ENCODE measurements at regions not wholly inside any gene's neighbourhood (a gene's known extent, or its start where the extent isn't known, plus 50 kb on each side); places are given as distances from the start of the nearest gene placed in this dataset.

DNA sequence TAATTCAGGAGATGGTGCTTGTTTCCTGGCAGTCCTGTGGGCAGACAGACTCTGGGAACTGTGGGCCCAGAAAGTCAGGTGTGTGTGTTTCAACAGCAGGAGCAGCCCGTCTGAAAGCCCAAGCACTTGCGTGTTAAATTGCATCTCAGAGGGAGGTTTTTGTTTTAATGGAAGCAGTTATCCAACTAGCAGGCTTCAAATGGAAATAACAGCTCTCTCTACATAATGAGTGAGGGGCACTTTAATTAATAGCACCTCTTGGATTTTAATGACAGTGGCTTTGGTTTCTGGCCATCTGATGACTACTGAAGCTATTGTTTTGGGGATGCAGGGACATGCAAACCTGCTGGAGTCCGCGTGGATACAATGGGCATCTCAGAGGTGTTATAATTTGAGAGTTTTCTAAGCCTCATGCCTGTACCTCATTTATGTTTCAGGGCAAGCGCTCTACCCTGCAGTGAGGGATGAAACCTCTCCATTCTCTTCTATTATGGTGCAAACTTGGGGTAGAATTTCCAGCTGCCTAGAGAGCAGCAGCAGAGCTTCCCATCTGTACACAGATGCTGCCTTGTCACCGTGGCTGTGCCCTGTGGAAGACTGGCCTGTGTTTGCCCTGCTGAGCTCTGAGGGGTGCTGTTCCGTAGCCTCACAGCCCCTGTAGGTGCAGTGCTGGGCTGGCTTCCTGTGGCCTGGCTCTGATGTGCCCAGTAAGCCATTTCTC lies 206.6 kb upstream of the GPR26 start:
- no peak for TF ChIP-seq POLR2A (IDR thresholded peaks at IDR 0.05)
- TF ChIP-seq, protein P1, sequence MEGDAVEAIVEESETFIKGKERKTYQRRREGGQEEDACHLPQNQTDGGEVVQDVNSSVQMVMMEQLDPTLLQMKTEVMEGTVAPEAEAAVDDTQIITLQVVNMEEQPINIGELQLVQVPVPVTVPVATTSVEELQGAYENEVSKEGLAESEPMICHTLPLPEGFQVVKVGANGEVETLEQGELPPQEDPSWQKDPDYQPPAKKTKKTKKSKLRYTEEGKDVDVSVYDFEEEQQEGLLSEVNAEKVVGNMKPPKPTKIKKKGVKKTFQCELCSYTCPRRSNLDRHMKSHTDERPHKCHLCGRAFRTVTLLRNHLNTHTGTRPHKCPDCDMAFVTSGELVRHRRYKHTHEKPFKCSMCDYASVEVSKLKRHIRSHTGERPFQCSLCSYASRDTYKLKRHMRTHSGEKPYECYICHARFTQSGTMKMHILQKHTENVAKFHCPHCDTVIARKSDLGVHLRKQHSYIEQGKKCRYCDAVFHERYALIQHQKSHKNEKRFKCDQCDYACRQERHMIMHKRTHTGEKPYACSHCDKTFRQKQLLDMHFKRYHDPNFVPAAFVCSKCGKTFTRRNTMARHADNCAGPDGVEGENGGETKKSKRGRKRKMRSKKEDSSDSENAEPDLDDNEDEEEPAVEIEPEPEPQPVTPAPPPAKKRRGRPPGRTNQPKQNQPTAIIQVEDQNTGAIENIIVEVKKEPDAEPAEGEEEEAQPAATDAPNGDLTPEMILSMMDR (IDR thresholded peaks at IDR 0.05) = no peak
